HepG2 (cell line): ENCODE measurements at regions not wholly inside any gene's neighbourhood (a gene's known extent, or its start where the extent isn't known, plus 50 kb on each side); places are given as distances from the start of the nearest gene placed in this dataset.
A peak's percentile ranks its signal among the peaks of the same experiment; 100 is the strongest.
"Not testable (repeated sequence)": the region's sequence is repeated elsewhere in the genome, so short reads cannot be mapped to it uniquely, and the experiment has no call there.

ENCODE experiments used
- ATAC-seq: fragments of 200-7000 bp; cut with Tn5 transposase; 3 replicates; pipeline ENCODE4 v1.9.1; 2020; ENCODE audit warnings: mild to moderate bottlenecking, moderate library complexity
- BruUV-seq: library from RNA; stranded (reverse); fragments of 400-500 nt; replicated peaks from 2 replicates; lab custom pipeline; 2021; lab: Mats Ljungman, UMichigan
- CTCF ChIA-PET: fragments of 300-600 bp; formaldehyde crosslinking; extraction: SDS; loops from one replicate; lab custom pipeline; 2021; ENCODE audit warnings: low total read pairs, inconsistent platforms, low intra/inter-chr PET ratio; lab: Yijun Ruan, JAX
- POLR2A ChIA-PET: fragments of 350-600 bp; sonication (Branson Sonifier 250); formaldehyde crosslinking; loops from one replicate; lab custom pipeline; 2020; ENCODE audit warnings: antibody characterized with exemption, inconsistent platforms; lab: Yijun Ruan, JAX
- DNase-seq: peaks from one replicate; pipeline ENCODE4 v3.0.0-alpha.2; 2015; ENCODE audit warnings: low spot score
- FAIRE-seq: peaks from 3 replicates; lab custom pipeline; 2011; peaks lifted over from hg19 to GRCh38; lab: Jason Lieb, UNC
- H2AFZ ChIP-seq: one replicate; pipeline ENCODE4 v1.6.1; 2011; ENCODE audit warnings: low read length, inconsistent platforms
- H3K27ac ChIP-seq: fragments of 300-600 bp; 3 replicates; pipeline ENCODE4 v1.8.0; 2011; ENCODE audit warnings: mixed run types, mild to moderate bottlenecking, mixed read lengths, low read length, inconsistent platforms; ENCODE audit not compliant: insufficient read depth; ENCODE audit errors: extremely low read length
- H3K27me3 ChIP-seq, 2 experiments: fragments of 200-600 bp in 1 of 2; 2 replicates in 1 of 2; 3 replicates in 1 of 2; pipeline versions ENCODE4 v1.6.0 to v1.8.0; 2011; ENCODE audit warnings: low read length in 2 of 2, mild to moderate bottlenecking in 2 of 2, moderate library complexity in 2 of 2, inconsistent platforms in 1 of 2; ENCODE audit not compliant: insufficient read depth in 2 of 2, control insufficient read depth in 1 of 2
- H3K36me3 ChIP-seq, 2 experiments: fragments of 200-600 bp in 1 of 2; replicated peaks in 1 of 2; 2 replicates in 1 of 2; 3 replicates in 1 of 2; pipeline versions ENCODE4 v1.5.1 to v1.8.0; 2011; ENCODE audit warnings: low read length in 2 of 2, inconsistent platforms in 1 of 2; ENCODE audit not compliant: insufficient read depth in 2 of 2, control insufficient read depth in 1 of 2
- H3K4me1 ChIP-seq: 2 replicates; pipeline ENCODE4 v1.5.1; 2012; ENCODE audit warnings: low read length, inconsistent platforms; ENCODE audit not compliant: insufficient read depth
- H3K4me2 ChIP-seq: 2 replicates; pipeline ENCODE4 v1.6.0; 2011; ENCODE audit warnings: low read depth, low read length, inconsistent platforms
- H3K4me3 ChIP-seq, 3 experiments: fragments of 200-600 bp in 1 of 3; sonication (generic), shearing (Covaris generic) in 1 of 3; replicated peaks in 1 of 3; 2 replicates each; pipeline ENCODE4 v1.5.1; 2011 to 2016; ENCODE audit warnings: low read length in 3 of 3, inconsistent platforms in 2 of 3, low read depth in 2 of 3, mild to moderate bottlenecking in 2 of 3, control low read depth in 1 of 3, mixed read lengths in 1 of 3; ENCODE audit not compliant: insufficient read depth in 1 of 3
- H3K79me2 ChIP-seq: one replicate; pipeline ENCODE4 v1.6.1; 2011; ENCODE audit warnings: low read length, inconsistent platforms; ENCODE audit not compliant: insufficient read depth
- H3K9ac ChIP-seq: 2 replicates; pipeline ENCODE4 v1.6.0; 2011; ENCODE audit warnings: mild to moderate bottlenecking, low read depth, low read length, inconsistent platforms; ENCODE audit not compliant: insufficient read depth
- H3K9me3 ChIP-seq: 2 replicates; pipeline ENCODE4 v1.5.1; 2012; ENCODE audit warnings: mild to moderate bottlenecking, low read length
- H4K20me1 ChIP-seq: 2 replicates; pipeline ENCODE4 v1.6.0; 2011; ENCODE audit warnings: inconsistent platforms, mild to moderate bottlenecking, low read length, moderate library complexity; ENCODE audit not compliant: insufficient read depth
- AKNA ChIP-seq: sonication (generic); formaldehyde crosslinking; IDR thresholded peaks from 2 replicates; pipeline ENCODE4 v1.4.0; 2020; ENCODE audit warnings: missing genetic modification reagents, borderline replicate concordance
- NFE2 ChIP-seq: sonication (generic); formaldehyde crosslinking; IDR thresholded peaks from 2 replicates; pipeline ENCODE4 v1.4.0; 2020; ENCODE audit warnings: missing genetic modification reagents
- NFE2L2 ChIP-seq: fragments of 150-350 bp; IDR thresholded peaks from 2 replicates; pipeline ENCODE4 v1.6.1; 2014; ENCODE audit warnings: low read length
- WGBS: methylation state at CpG from one replicate; pipeline ENCODE4 v1.1.6; 2017; ENCODE audit warnings: low lambda C conversion rate; 5-methylcytosine and 5-hydroxymethylcytosine counted together
- in situ Hi-C: cut with HindIII; loops from 2 replicates; pipeline ENCODE4 v1.10.0; 2017; ENCODE audit warnings: low pct_unique_long_range_greater_than_20kb; ENCODE audit not compliant: extremely low pct_ligation_motif_present
- intact Hi-C: fragments of 100-400 bp; cut with micrococcal nuclease; formaldehyde crosslinking; loops from one replicate; pipeline ENCODE4 v1.10.0; 2022; ENCODE audit not compliant: unreplicated experiment

DNA sequence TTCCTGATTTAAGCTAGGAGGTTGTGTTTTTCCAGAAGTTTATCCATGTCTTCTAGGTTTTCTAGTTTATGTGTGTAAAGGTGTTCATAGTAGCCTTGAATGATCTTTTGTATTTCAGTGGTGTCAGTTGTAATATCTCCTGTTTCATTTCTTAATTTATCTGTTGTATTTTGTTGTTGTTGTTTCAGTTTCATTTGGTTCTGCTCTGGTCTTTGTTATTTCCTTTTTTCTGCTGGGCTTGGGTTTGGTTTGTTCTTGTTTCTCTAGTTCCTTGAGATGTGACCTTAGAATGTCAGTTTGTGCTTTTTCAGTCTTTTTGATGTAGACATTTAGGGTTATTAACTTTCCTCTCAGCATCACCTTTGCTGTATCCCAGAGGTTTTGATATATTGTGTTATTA is 62.8 kb downstream of the SCP2D1 start:
- BruUV-seq, H2AFZ ChIP-seq, ATAC-seq, H3K4me2 ChIP-seq, H3K9ac ChIP-seq, H3K79me2 ChIP-seq, intact Hi-C loops, H3K4me1 ChIP-seq, FAIRE-seq, DNase-seq, H3K27ac ChIP-seq, H4K20me1 ChIP-seq, H3K27me3 ChIP-seq, H3K4me3 ChIP-seq, in situ Hi-C loops, POLR2A ChIA-PET, CTCF ChIA-PET, H3K36me3 ChIP-seq: not testable (repeated sequence)
- peaks cover 17% of the 10 kb centered on the region for H3K9me3 ChIP-seq

DNA sequence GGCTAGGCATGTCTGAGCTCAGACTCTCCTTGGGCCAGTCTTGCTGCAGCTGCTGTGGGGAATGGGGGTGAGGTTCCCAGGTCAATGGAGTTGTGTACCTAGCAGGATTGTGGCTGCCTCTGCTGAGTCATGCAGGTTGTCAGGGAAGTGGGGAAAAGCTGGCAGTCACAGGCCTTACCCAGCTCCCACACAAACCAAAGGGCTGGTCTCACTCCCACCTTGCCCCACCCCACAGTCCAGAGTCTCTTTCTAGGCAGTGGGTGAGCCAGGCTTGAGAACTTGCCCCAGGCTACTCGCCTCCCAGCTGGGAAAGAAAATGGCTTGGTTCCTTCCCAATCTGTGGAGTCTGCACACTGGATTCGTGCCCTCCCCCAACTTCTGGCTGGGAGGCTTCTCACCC is 65.7 kb downstream of the SCP2D1 start:
- WGBS, result 0% methylated on average over 1 of the region's 2 CpGs
- peak; percentile 31; the same call in 1 of the 3 replicates for ATAC-seq
- BruUV-seq, result no TSS peak
- Histone ChIP-seq H4K20me1 (no peaks in the 10 kb centered on the region), H3K4me2 (no peak overlapping the region), H3K36me3 (no peaks in the 10 kb centered on the region), H3K27me3 (no peaks in the 10 kb centered on the region), H3K4me1 (no peaks in the 10 kb centered on the region), H3K4me3 (no peak overlapping the region)
- DNase-seq, result no peak
- CTCF ChIA-PET, result no interaction called here
- in situ Hi-C loops (no loop called here), intact Hi-C loops (no loop called here)
- TF ChIP-seq NFE2 (CRISPR knock-in tag), result peak; percentile 23; the same call in 1 of the 2 replicates
- TF ChIP-seq NFE2L2, result peak; percentile 24; the same call in 1 of the 2 replicates
- no peak for TF ChIP-seq AKNA (CRISPR knock-in tag)
- TF ChIP-seq, all 625 proteins: peak for 2
- Histone ChIP-seq H3K79me2 (no peaks in the 10 kb centered on the region), H3K9ac (no peak overlapping the region), H2AFZ (no peak overlapping the region), H3K9me3 (no peaks in the 10 kb centered on the region), H3K27ac (no peak overlapping the region)
- no peak for FAIRE-seq
- POLR2A ChIA-PET, result no interaction called here
